ENCODE measurements at regions not wholly inside any gene's neighbourhood (a gene's known extent, or its start where the extent isn't known, plus 50 kb on each side); places are given as distances from the start of the nearest gene placed in this dataset.

- DNase-seq (ENCODE audit: low read depth) = peak; percentile 59
These were observed 53.3 kb downstream of the FOXD1 start for GRCh38 chr5:73395256-73395655.

- no peak for DNase-seq (ENCODE audit: low read depth)
These were observed 54.0 kb downstream of the FOXD1 start for GRCh38 chr5:73394610-73395009.

- no peak for DNase-seq (ENCODE audit: low read depth)
These were observed 54.7 kb downstream of the FOXD1 start for GRCh38 chr5:73393611-73394489.

- no peak for DNase-seq (ENCODE audit: low read depth)
These were observed 55.8 kb downstream of the FOXD1 start for GRCh38 chr5:73392775-73393174.

- peak; percentile 79 for DNase-seq (ENCODE audit: low read depth)
These were observed 57.1 kb downstream of the FOXD1 start for GRCh38 chr5:73391441-73391881.

GRCh38 chr5:73390972-73391371 lies 57.6 kb downstream of the FOXD1 start:
- DNase-seq (ENCODE audit: low read depth) = peak; percentile 5

- no peak for DNase-seq (ENCODE audit: low read depth)
These were observed 59.8 kb downstream of the FOXD1 start for GRCh38 chr5:73388740-73389139.

GRCh38 chr5:73388306-73388684 lies 60.3 kb downstream of the FOXD1 start:
- DNase-seq (ENCODE audit: low read depth) = peak; percentile 66

- peak; percentile 13 for DNase-seq (ENCODE audit: low read depth)
These were observed 60.8 kb downstream of the FOXD1 start for GRCh38 chr5:73387601-73388305.

- DNase-seq (ENCODE audit: low read depth) = peak; percentile 34
These were observed 61.4 kb downstream of the FOXD1 start for GRCh38 chr5:73387149-73387591.

GRCh38 chr5:73384861-73385260 lies 63.7 kb downstream of the FOXD1 start:
- DNase-seq (ENCODE audit: low read depth) = no peak

GRCh38 chr5:73382401-73382740 lies 66.2 kb downstream of the FOXD1 start:
- DNase-seq (ENCODE audit: low read depth) = no peak

- DNase-seq (ENCODE audit: low read depth) = no peak
These were observed 66.8 kb downstream of the FOXD1 start for GRCh38 chr5:73381590-73382400.

- DNase-seq (ENCODE audit: low read depth) = no peak
These were observed 67.6 kb downstream of the FOXD1 start for GRCh38 chr5:73380710-73381589.

- DNase-seq (ENCODE audit: low read depth) = no peak
These were observed 68.5 kb downstream of the FOXD1 start for GRCh38 chr5:73380041-73380440.

- no peak for DNase-seq (ENCODE audit: low read depth)
These were observed 69.1 kb downstream of the FOXD1 start for GRCh38 chr5:73379435-73379834.

GRCh38 chr5:73378765-73379164 lies 69.8 kb downstream of the FOXD1 start:
- DNase-seq (ENCODE audit: low read depth) = no peak

- peak; percentile 58 for DNase-seq (ENCODE audit: low read depth)
These were observed 70.5 kb downstream of the FOXD1 start for GRCh38 chr5:73378070-73378469.

- peak; percentile 82 for DNase-seq (ENCODE audit: low read depth)
These were observed 71.9 kb downstream of the FOXD1 start for GRCh38 chr5:73376618-73377170.

- DNase-seq (ENCODE audit: low read depth) = no peak
These were observed 72.6 kb downstream of the FOXD1 start for GRCh38 chr5:73375949-73376348.

GRCh38 chr5:73375191-73375545 lies 73.4 kb downstream of the FOXD1 start:
- DNase-seq (ENCODE audit: low read depth) = no peak
